ENCODE measurements at regions not wholly inside any gene's neighbourhood (a gene's known extent, or its start where the extent isn't known, plus 50 kb on each side); places are given as distances from the start of the nearest gene placed in this dataset.

DNA sequence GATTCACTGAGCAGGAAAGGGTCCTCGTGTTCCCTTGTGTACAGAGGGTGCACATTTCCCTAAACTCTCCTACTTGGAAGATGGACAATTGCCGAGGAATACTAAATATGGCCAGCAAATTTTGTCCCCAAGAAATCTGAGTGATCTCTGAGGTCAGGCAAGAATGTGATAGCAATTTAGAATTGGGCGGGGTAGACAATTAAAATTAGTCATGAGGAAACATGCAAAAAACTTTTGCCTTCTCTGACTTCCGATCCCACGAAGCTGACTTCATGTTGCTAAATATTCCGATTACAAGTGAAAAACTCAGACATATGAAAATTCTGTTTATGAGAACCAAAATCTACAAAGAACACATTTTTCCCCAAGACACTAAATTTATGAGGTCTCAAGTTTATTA is 453.9 kb upstream of the ZFP42 start:
- Histone ChIP-seq H3K56ac (ENCODE audit: insufficient read length, low read depth, low read length) (no peak overlapping the region), H4K20me1 (ENCODE audit: control insufficient read depth, insufficient read depth, insufficient read length) (no peaks in the 10 kb centered on the region), H2BK120ac (ENCODE audit: low read depth, low read length, poor library complexity, severe bottlenecking) (no peak overlapping the region), H2BK15ac (ENCODE audit: low read depth, low read length) (no peak overlapping the region), H3K23me2 (ENCODE audit: insufficient read length, low read depth, low read length, poor library complexity, severe bottlenecking) (no peaks in the 10 kb centered on the region), H3K79me1 (ENCODE audit: insufficient read depth, low read depth, low read length, poor library complexity, severe bottlenecking) (no peaks in the 10 kb centered on the region), H3K14ac (ENCODE audit: insufficient read depth, low read length) (no peak overlapping the region), H3K23ac (ENCODE audit: insufficient read length, low read depth, low read length) (no peak overlapping the region), H2AFZ (ENCODE audit: low read length) (no peak overlapping the region), H3K4me2 (ENCODE audit: insufficient read depth, insufficient read length, low read length) (no peak overlapping the region), H3K79me2 (ENCODE audit: insufficient read depth, low read length) (no peaks in the 10 kb centered on the region), H3K4me1 (ENCODE audit: insufficient read depth, low read length) (no peaks in the 10 kb centered on the region), H3T11ph (ENCODE audit: low read length) (no peak overlapping the region), H4K91ac (ENCODE audit: insufficient read length, low read depth, low read length) (no peak overlapping the region), H3K27ac (ENCODE audit: insufficient read length, low read depth, low read length) (no peak overlapping the region), H3K4ac (ENCODE audit: low read depth, low read length) (no peak overlapping the region), H4K8ac (replicated peaks; ENCODE audit: insufficient read length, low read depth, low read length) (no peak overlapping the region), H3K9ac (ENCODE audit: extremely low read depth, insufficient read length, low read length) (no peak overlapping the region), H2AK5ac (ENCODE audit: insufficient read length, low read length) (no peak overlapping the region), H3K27me3 (ENCODE audit: insufficient read depth, low read length) (no peaks in the 10 kb centered on the region), H4K5ac (ENCODE audit: insufficient read length, low read depth, low read length) (no peak overlapping the region), H3K18ac (ENCODE audit: insufficient read length, low read depth, low read length) (no peak overlapping the region), H3K9me3 (ENCODE audit: control insufficient read depth, low read depth, low read length) (no peaks in the 10 kb centered on the region), H2BK5ac (ENCODE audit: insufficient read length, low read length) (no peak overlapping the region), H2BK20ac (ENCODE audit: low read depth, low read length, poor library complexity, severe bottlenecking) (no peak overlapping the region), H2BK12ac (ENCODE audit: insufficient read length, low read depth, low read length) (no peak overlapping the region)
- no peak overlapping the region for H3K27ac Mint-ChIP-seq
- no peak overlapping the region for H3K4me3 Mint-ChIP-seq
- TF ChIP-seq, protein P1, sequence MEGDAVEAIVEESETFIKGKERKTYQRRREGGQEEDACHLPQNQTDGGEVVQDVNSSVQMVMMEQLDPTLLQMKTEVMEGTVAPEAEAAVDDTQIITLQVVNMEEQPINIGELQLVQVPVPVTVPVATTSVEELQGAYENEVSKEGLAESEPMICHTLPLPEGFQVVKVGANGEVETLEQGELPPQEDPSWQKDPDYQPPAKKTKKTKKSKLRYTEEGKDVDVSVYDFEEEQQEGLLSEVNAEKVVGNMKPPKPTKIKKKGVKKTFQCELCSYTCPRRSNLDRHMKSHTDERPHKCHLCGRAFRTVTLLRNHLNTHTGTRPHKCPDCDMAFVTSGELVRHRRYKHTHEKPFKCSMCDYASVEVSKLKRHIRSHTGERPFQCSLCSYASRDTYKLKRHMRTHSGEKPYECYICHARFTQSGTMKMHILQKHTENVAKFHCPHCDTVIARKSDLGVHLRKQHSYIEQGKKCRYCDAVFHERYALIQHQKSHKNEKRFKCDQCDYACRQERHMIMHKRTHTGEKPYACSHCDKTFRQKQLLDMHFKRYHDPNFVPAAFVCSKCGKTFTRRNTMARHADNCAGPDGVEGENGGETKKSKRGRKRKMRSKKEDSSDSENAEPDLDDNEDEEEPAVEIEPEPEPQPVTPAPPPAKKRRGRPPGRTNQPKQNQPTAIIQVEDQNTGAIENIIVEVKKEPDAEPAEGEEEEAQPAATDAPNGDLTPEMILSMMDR (conservative IDR thresholded peaks at IDR 0.05) = no peak
- DNase-seq = no peak
- peaks cover 6 to 7% of the 10 kb centered on the region in 2 experiments for H3K4me1 Mint-ChIP-seq
- H3K27me3 Mint-ChIP-seq (ENCODE audit: low read depth) = no peaks in the 10 kb centered on the region
- WGBS (ENCODE audit: extremely low coverage, insufficient read length, low lambda C conversion rate) = no CpG with 5 or more reads among the region's 6 CpGs
- no peaks in the 10 kb centered on the region for H3K36me3 Mint-ChIP-seq (ENCODE audit: insufficient read depth in 1 of 3, low read depth in 3 of 3)
- no peaks in the 10 kb centered on the region for H3K9me3 Mint-ChIP-seq
